ENCODE measurements at regions not wholly inside any gene's neighbourhood (a gene's known extent, or its start where the extent isn't known, plus 50 kb on each side); places are given as distances from the start of the nearest gene placed in this dataset.

DNA sequence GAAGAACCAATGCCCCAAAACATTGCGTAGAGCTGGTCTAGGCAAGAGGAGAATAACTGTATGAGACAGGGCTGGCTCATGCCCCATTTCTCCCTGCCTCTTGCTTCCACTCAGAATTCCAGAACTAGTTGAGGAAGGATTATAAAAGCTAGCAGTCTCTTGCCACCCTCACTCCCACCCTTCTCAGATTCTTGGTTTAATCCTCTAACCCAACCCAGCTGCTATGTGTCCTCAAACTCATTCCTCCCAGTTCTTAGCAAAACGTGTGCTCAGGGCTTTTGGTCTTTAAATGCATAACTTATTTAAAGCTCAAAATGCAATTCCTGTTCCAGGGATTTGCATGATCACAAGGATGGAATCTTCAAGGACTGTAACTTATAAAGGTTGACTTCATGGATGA lies 466.3 kb downstream of the COG6 start:
- Histone ChIP-seq H3K27ac (ENCODE audit: low read depth, low read length, poor library complexity, severe bottlenecking) (no peak overlapping the region), H3F3A (ENCODE audit: insufficient read depth, low read length) (0 out of 2 replicates have a peak, but pooled peaks cover 2% of the 10 kb centered on the region), H3K27me3 (ENCODE audit: insufficient read depth, low read length) (no peaks in the 10 kb centered on the region), H3K4me1 (ENCODE audit: insufficient read depth, low read length, severe bottlenecking) (peaks cover 40% of the 10 kb centered on the region), H3K9me3 (ENCODE audit: low read length) (0 out of 2 replicates have a peak, but pooled peaks cover 2% of the 10 kb centered on the region), H4K20me1 (ENCODE audit: insufficient read depth, low read length) (no peaks in the 10 kb centered on the region), H3K79me2 (ENCODE audit: insufficient read depth, low read length) (no peaks in the 10 kb centered on the region), H3K9ac (ENCODE audit: low read length) (no peak overlapping the region), H3K4me3 (ENCODE audit: low read depth, low read length, poor library complexity, severe bottlenecking) (no peak overlapping the region), H2AFZ (ENCODE audit: low read length) (no peak overlapping the region), H3K36me3 (ENCODE audit: insufficient read depth, low read length) (peaks cover 30% of the 10 kb centered on the region), H3K9me2 (ENCODE audit: low read depth, low read length) (no peaks in the 10 kb centered on the region), H3K4me2 (ENCODE audit: low read length) (no peak overlapping the region)
- no peak for TF ChIP-seq EZH2 (IDR thresholded peaks at IDR 0.05; ENCODE audit: borderline replicate concordance, low read length)
- TF ChIP-seq, protein P1, sequence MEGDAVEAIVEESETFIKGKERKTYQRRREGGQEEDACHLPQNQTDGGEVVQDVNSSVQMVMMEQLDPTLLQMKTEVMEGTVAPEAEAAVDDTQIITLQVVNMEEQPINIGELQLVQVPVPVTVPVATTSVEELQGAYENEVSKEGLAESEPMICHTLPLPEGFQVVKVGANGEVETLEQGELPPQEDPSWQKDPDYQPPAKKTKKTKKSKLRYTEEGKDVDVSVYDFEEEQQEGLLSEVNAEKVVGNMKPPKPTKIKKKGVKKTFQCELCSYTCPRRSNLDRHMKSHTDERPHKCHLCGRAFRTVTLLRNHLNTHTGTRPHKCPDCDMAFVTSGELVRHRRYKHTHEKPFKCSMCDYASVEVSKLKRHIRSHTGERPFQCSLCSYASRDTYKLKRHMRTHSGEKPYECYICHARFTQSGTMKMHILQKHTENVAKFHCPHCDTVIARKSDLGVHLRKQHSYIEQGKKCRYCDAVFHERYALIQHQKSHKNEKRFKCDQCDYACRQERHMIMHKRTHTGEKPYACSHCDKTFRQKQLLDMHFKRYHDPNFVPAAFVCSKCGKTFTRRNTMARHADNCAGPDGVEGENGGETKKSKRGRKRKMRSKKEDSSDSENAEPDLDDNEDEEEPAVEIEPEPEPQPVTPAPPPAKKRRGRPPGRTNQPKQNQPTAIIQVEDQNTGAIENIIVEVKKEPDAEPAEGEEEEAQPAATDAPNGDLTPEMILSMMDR (IDR thresholded peaks at IDR 0.05; ENCODE audit: low read length), result no peak

DNA sequence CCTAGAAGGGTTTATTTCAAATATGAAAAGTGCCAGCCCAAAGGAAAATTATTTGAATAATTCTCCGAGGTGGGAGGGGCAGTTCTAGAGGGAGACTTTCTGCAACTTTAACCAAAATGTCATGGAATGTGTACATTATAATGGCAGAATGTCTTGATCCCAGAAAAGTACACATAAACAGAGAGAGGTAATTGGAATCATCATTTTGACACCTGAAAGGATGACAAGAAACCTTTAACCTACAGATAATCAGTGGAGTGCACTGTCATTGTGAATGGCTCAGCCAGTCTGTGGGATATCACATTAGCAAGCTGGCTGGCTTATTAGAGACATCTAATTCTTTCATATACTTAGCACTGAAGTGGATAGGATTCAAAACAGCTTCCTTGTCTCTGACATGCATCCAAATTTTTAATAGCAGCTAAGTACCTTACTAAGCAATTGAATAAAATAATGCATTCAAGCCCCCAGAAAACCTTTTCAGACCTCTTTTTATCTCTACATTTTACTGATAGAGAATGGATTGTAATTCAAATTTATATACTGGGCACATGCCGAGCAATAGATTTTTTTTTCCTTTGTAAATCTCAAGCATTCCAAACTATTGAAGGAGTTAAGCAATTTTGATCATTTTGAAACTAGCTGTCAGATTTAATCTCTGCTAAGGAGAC lies 468.6 kb downstream of the COG6 start:
- H3K9me3 ChIP-seq (ENCODE audit: low read length), result 0 out of 2 replicates have a peak, but pooled peaks cover 2% of the 10 kb centered on the region
- peaks cover 64% of the 10 kb centered on the region for H3K4me1 ChIP-seq (ENCODE audit: insufficient read depth, low read length, severe bottlenecking)
- H3K4me3 ChIP-seq (ENCODE audit: low read depth, low read length, poor library complexity, severe bottlenecking), result no peak overlapping the region
- H3K4me2 ChIP-seq (ENCODE audit: low read length), result peak overlapping the region; percentile 79; the same call in 1 of the 2 replicates
- 0 out of 2 replicates have a peak overlapping the region, but pooled peaks have one; percentile 66 for H3K9ac ChIP-seq (ENCODE audit: low read length)
- H4K20me1 ChIP-seq (ENCODE audit: insufficient read depth, low read length), result no peaks in the 10 kb centered on the region
- no peak overlapping the region for H2AFZ ChIP-seq (ENCODE audit: low read length)
- peaks cover 17% of the 10 kb centered on the region for H3F3A ChIP-seq (ENCODE audit: insufficient read depth, low read length)
- TF ChIP-seq EZH2 (IDR thresholded peaks at IDR 0.05; ENCODE audit: borderline replicate concordance, low read length), result no peak
- TF ChIP-seq, protein P1 (IDR thresholded peaks at IDR 0.05; ENCODE audit: low read length), result no peak
- peaks cover 26% of the 10 kb centered on the region for H3K36me3 ChIP-seq (ENCODE audit: insufficient read depth, low read length)
- H3K9me2 ChIP-seq (ENCODE audit: low read depth, low read length), result no peaks in the 10 kb centered on the region
- peak overlapping the region; percentile 99 for H3K27ac ChIP-seq (ENCODE audit: low read depth, low read length, poor library complexity, severe bottlenecking)
- H3K27me3 ChIP-seq (ENCODE audit: insufficient read depth, low read length), result no peaks in the 10 kb centered on the region
- no peaks in the 10 kb centered on the region for H3K79me2 ChIP-seq (ENCODE audit: insufficient read depth, low read length)

GRCh38 chr13:40124633-40125015 lies 469.2 kb downstream of the COG6 start:
- Histone ChIP-seq H3K9me2 (ENCODE audit: low read depth, low read length) (no peaks in the 10 kb centered on the region), H2AFZ (ENCODE audit: low read length) (no peak overlapping the region), H3K27me3 (ENCODE audit: insufficient read depth, low read length) (no peaks in the 10 kb centered on the region), H3K36me3 (ENCODE audit: insufficient read depth, low read length) (peaks cover 26% of the 10 kb centered on the region), H3F3A (ENCODE audit: insufficient read depth, low read length) (peaks cover 17% of the 10 kb centered on the region), H3K27ac (ENCODE audit: low read depth, low read length, poor library complexity, severe bottlenecking) (peak overlapping the region; percentile 99), H3K4me2 (ENCODE audit: low read length) (peak overlapping the region; percentile 79), H3K79me2 (ENCODE audit: insufficient read depth, low read length) (no peaks in the 10 kb centered on the region), H3K4me1 (ENCODE audit: insufficient read depth, low read length, severe bottlenecking) (peaks cover 68% of the 10 kb centered on the region), H3K4me3 (ENCODE audit: low read depth, low read length, poor library complexity, severe bottlenecking) (peak overlapping the region; percentile 61), H4K20me1 (ENCODE audit: insufficient read depth, low read length) (no peaks in the 10 kb centered on the region), H3K9me3 (ENCODE audit: low read length) (peaks cover 5% of the 10 kb centered on the region; the same call in 1 of the 2 replicates), H3K9ac (ENCODE audit: low read length) (peak overlapping the region; percentile 66)
- TF ChIP-seq EZH2 (IDR thresholded peaks at IDR 0.05; ENCODE audit: borderline replicate concordance, low read length), result no peak
- TF ChIP-seq, protein P1 (IDR thresholded peaks at IDR 0.05; ENCODE audit: low read length), result no peak
